Astrocyte (in vitro differentiated cells and primary cell): ENCODE measurements at regions not wholly inside any gene's neighbourhood (a gene's known extent, or its start where the extent isn't known, plus 50 kb on each side); places are given as distances from the start of the nearest gene placed in this dataset.

Experiments
- DNase-seq: peaks from one replicate; pipeline ENCODE4 v3.0.0-alpha.2; 2010; ENCODE audit warnings: low read depth
- FAIRE-seq: peaks from 2 replicates; lab custom pipeline; 2011; peaks lifted over from hg19 to GRCh38; lab: Jason Lieb, UNC
- H2AFZ ChIP-seq: 2 replicates; pipeline ENCODE4 v1.6.0; 2012; ENCODE audit warnings: low read depth, low read length, inconsistent platforms
- H3K27ac ChIP-seq: 2 replicates; pipeline ENCODE4 v1.5.1; 2011; ENCODE audit warnings: low read depth, low read length, inconsistent platforms
- H3K27me3 ChIP-seq: 2 replicates; pipeline ENCODE4 v1.6.0; 2011; ENCODE audit warnings: low read length, inconsistent platforms; ENCODE audit not compliant: insufficient read depth
- H3K36me3 ChIP-seq: 2 replicates; pipeline ENCODE4 v1.5.1; 2011; ENCODE audit warnings: low read length, inconsistent platforms; ENCODE audit not compliant: insufficient read depth
- H3K4me1 ChIP-seq: 2 replicates; pipeline ENCODE4 v1.5.1; 2011; ENCODE audit warnings: low read length, inconsistent platforms; ENCODE audit not compliant: insufficient read depth
- H3K4me2 ChIP-seq: 2 replicates; pipeline ENCODE4 v1.6.0; 2012; ENCODE audit warnings: low read length, inconsistent platforms
- H3K4me3 ChIP-seq: 2 replicates; pipeline ENCODE4 v1.5.1; 2011; ENCODE audit warnings: low read depth, mild to moderate bottlenecking, low read length, inconsistent platforms; ENCODE audit not compliant: insufficient read depth
- H3K79me2 ChIP-seq: 2 replicates; pipeline ENCODE4 v1.6.0; 2012; ENCODE audit warnings: mild to moderate bottlenecking, low read length, inconsistent platforms; ENCODE audit not compliant: insufficient read depth
- H3K9ac ChIP-seq: 2 replicates; pipeline ENCODE4 v1.6.0; 2012; ENCODE audit warnings: mild to moderate bottlenecking, low read length, inconsistent platforms
- H3K9me3 ChIP-seq: 2 replicates; pipeline ENCODE4 v1.5.1; 2012; ENCODE audit warnings: low read depth, mild to moderate bottlenecking, low read length, inconsistent platforms; ENCODE audit not compliant: insufficient read depth
- H4K20me1 ChIP-seq: 2 replicates; pipeline ENCODE4 v1.6.0; 2012; ENCODE audit warnings: low read length, inconsistent platforms; ENCODE audit not compliant: insufficient read depth
- H3K27ac Mint-ChIP-seq: one replicate; pipeline ENCODE4 v1.8.0; 2021; ENCODE audit warnings: mild to moderate bottlenecking, mixed read lengths; ENCODE audit not compliant: unreplicated experiment
- H3K27me3 Mint-ChIP-seq: one replicate; pipeline ENCODE4 v1.8.0; 2021; ENCODE audit warnings: low read depth, mixed read lengths; ENCODE audit not compliant: unreplicated experiment
- H3K36me3 Mint-ChIP-seq: one replicate; pipeline ENCODE4 v1.8.0; 2021; ENCODE audit warnings: low read depth, mixed read lengths; ENCODE audit not compliant: unreplicated experiment
- H3K4me1 Mint-ChIP-seq: one replicate; pipeline ENCODE4 v1.8.0; 2021; ENCODE audit warnings: low read depth, mixed read lengths; ENCODE audit not compliant: unreplicated experiment
- H3K4me3 Mint-ChIP-seq: one replicate; pipeline ENCODE4 v1.8.0; 2021; ENCODE audit warnings: mild to moderate bottlenecking, moderate library complexity, mixed read lengths; ENCODE audit not compliant: unreplicated experiment
- H3K9me3 Mint-ChIP-seq: one replicate; pipeline ENCODE4 v1.8.0; 2021; ENCODE audit warnings: mild to moderate bottlenecking, mixed read lengths; ENCODE audit not compliant: unreplicated experiment
- CTCF ChIP-seq: IDR thresholded peaks from 2 replicates; pipeline ENCODE4 v1.5.1; 2011; ENCODE audit warnings: low read depth, mild to moderate bottlenecking, inconsistent platforms, low read length, moderate library complexity; ENCODE audit not compliant: insufficient read depth
- EZH2 ChIP-seq: IDR thresholded peaks from 2 replicates; pipeline ENCODE4 v1.6.1; 2012; ENCODE audit warnings: mild to moderate bottlenecking, low read length, inconsistent platforms; ENCODE audit not compliant: insufficient read depth

GRCh38 chr19:28128341-28128740 is 1084.6 kb downstream of the UQCRFS1 start:
- Histone ChIP-seq H3K4me3 (no peak overlapping the region), H3K9me3 (no peaks in the 10 kb centered on the region), H3K27ac (no peak overlapping the region), H3K9ac (no peak overlapping the region), H3K79me2 (no peaks in the 10 kb centered on the region), H2AFZ (no peak overlapping the region), H3K36me3 (no peaks in the 10 kb centered on the region), H4K20me1 (no peaks in the 10 kb centered on the region), H3K27me3 (no peaks in the 10 kb centered on the region), H3K4me1 (no peaks in the 10 kb centered on the region), H3K4me2 (no peak overlapping the region)
- no peak overlapping the region for H3K4me3 Mint-ChIP-seq
- no peak overlapping the region for H3K27ac Mint-ChIP-seq
- FAIRE-seq: no peak
- H3K4me1 Mint-ChIP-seq: peaks cover 22% of the 10 kb centered on the region
- peaks cover 3% of the 10 kb centered on the region for H3K9me3 Mint-ChIP-seq
- TF ChIP-seq EZH2 (no peak), CTCF (no peak)
- DNase-seq: no peak
- H3K27me3 Mint-ChIP-seq: peaks cover 8% of the 10 kb centered on the region
- H3K36me3 Mint-ChIP-seq: no peaks in the 10 kb centered on the region

- Mint-ChIP-seq H3K4me3 (no peak overlapping the region), H3K27ac (no peak overlapping the region), H3K27me3 (peaks cover 5% of the 10 kb centered on the region)
Observed at GRCh38 chr19:28126135-28126898, 1086.6 kb downstream of the UQCRFS1 start.

More at GRCh38 chr19:28126135-28126898, 1086.6 kb downstream of the UQCRFS1 start:
- no peak overlapping the region for H3K27ac ChIP-seq
- TF ChIP-seq EZH2: no peak
- no peak for TF ChIP-seq CTCF
- no peaks in the 10 kb centered on the region for H3K36me3 ChIP-seq
- H3K79me2 ChIP-seq: no peaks in the 10 kb centered on the region
- Mint-ChIP-seq H3K4me1 (peaks cover 22% of the 10 kb centered on the region), H3K9me3 (peaks cover 3% of the 10 kb centered on the region), H3K36me3 (no peaks in the 10 kb centered on the region)
- no peak overlapping the region for H2AFZ ChIP-seq
- H3K9ac ChIP-seq: no peak overlapping the region
- H4K20me1 ChIP-seq: no peaks in the 10 kb centered on the region
- H3K9me3 ChIP-seq: no peaks in the 10 kb centered on the region
- DNase-seq (peak; percentile 16), FAIRE-seq (no peak)
- no peaks in the 10 kb centered on the region for H3K27me3 ChIP-seq
- no peak overlapping the region for H3K4me2 ChIP-seq
- no peaks in the 10 kb centered on the region for H3K4me1 ChIP-seq
- H3K4me3 ChIP-seq: no peak overlapping the region
